ENCODE measurements at regions not wholly inside any gene's neighbourhood (a gene's known extent, or its start where the extent isn't known, plus 50 kb on each side); places are given as distances from the start of the nearest gene placed in this dataset.

DNA sequence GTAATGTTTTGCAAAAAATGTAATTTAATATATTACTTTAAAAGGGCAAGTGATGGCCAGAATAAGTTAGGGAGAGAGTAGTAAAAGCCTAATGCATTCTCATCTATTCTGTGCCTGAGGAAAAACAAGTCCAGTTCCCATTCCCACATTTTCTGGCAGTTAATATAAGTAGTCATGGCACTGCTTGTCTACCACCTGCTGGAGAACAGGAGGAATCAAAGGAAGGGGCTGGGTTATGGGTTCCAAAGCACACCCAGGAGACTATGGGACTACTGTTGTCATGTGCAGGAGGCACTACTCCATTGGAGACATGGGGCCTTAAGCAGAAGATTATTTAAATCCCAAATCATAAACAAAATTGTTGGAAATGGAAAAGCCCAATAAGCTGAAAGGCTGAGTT is 2618.6 kb downstream of the ARAP2 start:
- no peak for TF ChIP-seq CTCF (IDR thresholded peaks at IDR 0.05; ENCODE audit: low read depth, low read length)
- DNase-seq (ENCODE audit: extremely low read depth, low read depth) = no peak

DNA sequence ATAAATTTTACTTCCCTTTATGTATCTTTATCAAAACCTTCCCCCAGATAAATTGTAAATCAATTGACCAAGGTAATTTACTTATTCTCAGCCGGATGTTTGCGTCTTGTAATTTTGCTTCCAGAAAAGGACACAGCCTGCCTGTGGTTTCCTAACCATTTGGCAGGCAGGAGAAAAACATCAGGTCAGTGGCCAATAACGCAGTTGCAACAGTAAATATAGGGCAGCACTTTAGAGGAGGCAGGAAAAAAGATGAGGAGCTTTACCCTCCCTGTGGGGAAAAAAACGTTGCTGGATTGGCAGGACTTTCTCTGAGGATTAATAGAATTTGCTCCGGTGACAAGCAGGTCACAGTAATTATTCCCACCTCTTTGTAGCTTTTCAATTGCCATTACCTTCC is 2618.1 kb downstream of the ARAP2 start:
- no peak for TF ChIP-seq CTCF (IDR thresholded peaks at IDR 0.05; ENCODE audit: low read depth, low read length)
- no peak for DNase-seq (ENCODE audit: extremely low read depth, low read depth)

DNA sequence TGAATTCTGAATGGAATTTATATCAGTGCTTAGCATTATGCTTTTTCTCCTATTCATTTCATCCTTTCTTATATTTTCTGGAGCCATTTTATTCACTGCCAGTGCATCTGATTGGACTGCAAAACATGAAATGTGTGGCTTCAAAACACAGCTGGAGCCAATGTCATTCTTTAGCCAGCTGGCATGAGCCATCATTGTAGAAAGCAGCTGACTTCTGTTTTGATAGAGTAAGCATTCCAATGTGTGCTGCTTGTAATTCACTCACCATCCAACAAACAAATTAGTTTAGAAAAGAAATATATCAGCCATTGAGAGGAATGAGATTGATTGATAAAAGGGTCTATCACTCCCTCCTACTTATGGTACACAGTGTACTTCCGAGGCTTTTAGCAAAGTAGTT is 2616.0 kb downstream of the ARAP2 start:
- no peak for TF ChIP-seq CTCF (IDR thresholded peaks at IDR 0.05; ENCODE audit: low read depth, low read length)
- DNase-seq (ENCODE audit: extremely low read depth, low read depth) = no peak

GRCh38 chr4:33649015-33649414 is 2595.3 kb downstream of the ARAP2 start:
- peak; percentile 7 for DNase-seq (ENCODE audit: extremely low read depth, low read depth)
- TF ChIP-seq CTCF (IDR thresholded peaks at IDR 0.05; ENCODE audit: low read depth, low read length) = peak; percentile 72

GRCh38 chr4:33649471-33649870 is 2594.8 kb downstream of the ARAP2 start:
- TF ChIP-seq CTCF (IDR thresholded peaks at IDR 0.05; ENCODE audit: low read depth, low read length) = no peak
- no peak for DNase-seq (ENCODE audit: extremely low read depth, low read depth)

DNA sequence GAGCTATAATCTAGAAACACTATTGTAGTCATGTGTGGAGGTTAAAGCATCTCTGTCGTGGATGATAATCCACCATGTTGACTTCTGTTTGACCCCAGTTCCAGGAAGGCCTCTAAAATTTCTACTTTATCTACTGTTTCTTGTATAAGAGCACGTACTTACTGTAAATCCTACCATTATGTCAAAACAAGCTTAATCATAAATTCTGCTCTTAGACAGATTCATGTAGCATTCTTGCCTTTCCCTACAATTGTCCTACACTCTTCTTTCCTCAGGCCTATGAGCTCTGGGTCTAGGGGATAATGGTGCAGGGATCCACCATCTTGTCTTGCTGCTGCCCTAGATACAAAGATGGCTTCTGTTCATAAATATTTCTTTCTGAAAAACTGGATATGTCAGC is 2594.3 kb downstream of the ARAP2 start:
- DNase-seq (ENCODE audit: extremely low read depth, low read depth) = no peak
- TF ChIP-seq CTCF (IDR thresholded peaks at IDR 0.05; ENCODE audit: low read depth, low read length) = no peak

GRCh38 chr4:33658971-33659370 is 2585.3 kb downstream of the ARAP2 start:
- no peak for DNase-seq (ENCODE audit: extremely low read depth, low read depth)
- TF ChIP-seq CTCF (IDR thresholded peaks at IDR 0.05; ENCODE audit: low read depth, low read length) = no peak
